HPDE6-E6E7 (cell line): ENCODE measurements at regions not wholly inside any gene's neighbourhood (a gene's known extent, or its start where the extent isn't known, plus 50 kb on each side); places are given as distances from the start of the nearest gene placed in this dataset.
"Not testable (repeated sequence)": the region's sequence is repeated elsewhere in the genome, so short reads cannot be mapped to it uniquely, and the experiment has no call there.

Experiments used
- DNase-seq: peaks from one replicate; pipeline ENCODE4 v3.0.0; 2011; ENCODE audit warnings: missing footprints; ENCODE audit errors: extremely low spot score

DNA sequence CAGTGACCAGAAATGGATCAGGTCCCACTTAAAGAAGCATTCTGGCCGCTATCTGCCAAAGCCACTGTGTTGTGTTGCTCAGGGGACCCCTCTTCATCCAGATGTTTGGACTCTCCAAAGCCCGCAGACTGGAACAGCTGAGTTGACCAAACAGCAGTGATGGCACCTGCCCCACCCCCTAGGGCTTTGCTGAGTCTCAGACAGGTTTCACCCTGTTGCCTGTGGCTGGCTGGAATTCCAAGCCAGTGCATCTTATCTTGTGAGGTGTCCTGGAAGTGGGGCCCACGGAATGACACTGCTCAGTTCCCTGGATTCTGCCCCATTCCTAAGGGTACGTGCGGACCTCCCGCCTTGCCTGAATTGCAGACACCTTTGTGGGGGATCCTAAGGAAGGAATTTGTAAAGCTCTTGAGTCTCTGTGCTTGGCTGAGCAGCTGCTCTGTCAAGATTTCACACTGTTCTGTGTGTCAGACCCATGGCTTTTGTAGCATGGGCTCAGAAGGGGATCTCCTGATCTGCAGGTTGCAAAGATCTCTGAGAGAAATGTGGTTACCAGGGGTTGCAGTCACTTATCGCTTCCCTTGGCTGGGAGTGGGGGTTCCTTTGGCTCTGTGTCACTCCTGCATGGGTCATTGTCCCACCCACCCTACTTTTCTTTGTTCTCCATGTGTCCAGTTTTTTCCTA, 1707.9 kb upstream of the PCDH10 start:
- DNase-seq = no peak

DNA sequence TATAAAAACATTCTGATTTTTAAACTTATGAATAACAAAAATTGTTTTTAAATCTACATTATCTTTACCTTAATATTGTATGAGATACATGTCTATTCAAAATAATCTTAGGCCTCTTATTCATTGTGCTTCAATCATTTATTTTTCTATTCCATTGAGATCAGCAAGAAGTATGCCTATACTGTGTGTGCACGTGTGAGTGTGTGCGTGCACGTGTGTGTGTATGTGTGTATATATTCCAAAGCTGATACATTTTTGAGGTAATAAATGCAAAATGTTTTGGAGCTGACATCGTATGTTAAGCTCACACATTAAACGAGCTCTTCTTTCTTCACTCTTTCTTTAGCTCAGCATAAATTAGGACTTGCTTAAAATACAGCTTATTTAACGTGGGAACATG, 1701.2 kb upstream of the PCDH10 start:
- no peak for DNase-seq

DNA sequence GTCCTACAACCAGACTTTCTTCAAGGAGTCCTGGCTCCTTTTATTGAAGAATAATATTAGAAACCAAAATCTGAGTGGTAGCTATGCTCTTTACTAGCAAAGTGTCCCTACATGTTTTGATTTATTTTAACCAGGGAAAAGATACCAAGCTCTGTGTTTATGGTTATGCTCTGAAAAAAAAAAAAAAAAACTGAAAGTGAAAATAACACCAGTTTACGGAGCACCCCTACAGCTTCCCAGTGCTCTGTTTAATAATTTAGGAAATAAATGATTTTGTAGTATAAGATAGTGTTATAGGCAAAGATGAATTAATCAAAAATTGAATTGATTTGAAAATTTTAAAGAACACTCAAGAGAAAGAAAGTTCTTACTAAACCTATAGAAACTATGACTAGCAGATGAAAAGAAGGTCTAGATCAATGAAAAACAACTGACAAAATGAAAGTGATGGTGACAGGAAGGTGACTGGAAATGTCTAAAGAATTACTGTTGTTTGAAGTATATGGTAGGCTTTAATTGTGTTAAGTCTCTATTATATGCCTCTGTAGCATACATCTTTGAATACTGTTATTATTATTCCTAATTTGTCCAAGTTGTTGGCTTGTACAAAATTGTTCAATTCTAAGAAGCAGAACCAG, 1698.4 kb upstream of the PCDH10 start:
- DNase-seq = no peak

DNA sequence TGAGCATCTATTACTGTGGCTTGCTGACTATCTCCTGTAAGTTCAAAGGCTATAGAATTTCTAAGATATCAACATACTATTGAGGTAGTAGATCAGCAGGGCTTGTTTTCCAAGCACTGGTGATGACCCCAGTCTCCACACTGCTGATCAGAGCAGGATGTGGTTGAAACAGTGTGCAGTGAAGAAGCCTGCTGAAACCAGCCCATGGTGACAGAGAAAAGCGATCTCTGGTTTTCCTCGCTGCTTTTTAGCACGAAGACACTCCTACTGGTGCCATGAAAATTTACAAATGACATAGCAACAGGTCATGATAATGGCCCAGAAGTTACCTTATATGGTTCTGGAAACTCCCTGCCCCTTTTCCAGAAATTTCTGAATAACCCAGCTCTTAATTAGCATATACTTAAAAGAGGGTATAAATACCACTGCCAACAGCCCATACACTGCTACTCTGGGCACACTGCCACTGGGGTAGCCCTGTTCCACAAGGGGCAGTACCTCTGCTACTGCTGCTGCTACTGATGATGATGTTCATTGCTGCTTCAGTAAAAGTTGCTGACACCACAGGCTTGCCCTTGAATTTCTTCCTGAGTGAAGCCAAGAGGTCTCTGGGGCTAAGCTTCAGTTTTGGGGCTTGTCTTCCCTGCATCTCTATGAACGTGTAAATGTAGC, 1689.5 kb upstream of the PCDH10 start:
- no peak for DNase-seq

DNA sequence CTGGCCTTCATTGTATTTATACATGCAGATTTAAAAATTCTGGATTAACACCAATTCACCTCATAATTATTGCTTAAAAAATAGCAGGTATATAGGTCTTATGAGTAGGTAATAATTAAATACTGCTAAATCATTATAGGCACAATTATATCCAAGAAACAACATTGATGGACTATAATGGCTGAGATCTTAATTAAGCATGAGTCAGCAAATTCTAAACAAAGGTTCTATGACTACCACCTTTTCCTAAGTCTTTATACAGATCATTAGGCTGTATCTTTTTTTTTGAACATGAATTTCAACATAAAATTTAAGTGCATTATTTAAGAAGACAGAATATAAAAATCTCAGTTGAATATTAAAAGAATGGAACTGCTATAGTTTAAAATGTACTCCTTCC, 1678.7 kb upstream of the PCDH10 start:
- DNase-seq = no peak

DNA sequence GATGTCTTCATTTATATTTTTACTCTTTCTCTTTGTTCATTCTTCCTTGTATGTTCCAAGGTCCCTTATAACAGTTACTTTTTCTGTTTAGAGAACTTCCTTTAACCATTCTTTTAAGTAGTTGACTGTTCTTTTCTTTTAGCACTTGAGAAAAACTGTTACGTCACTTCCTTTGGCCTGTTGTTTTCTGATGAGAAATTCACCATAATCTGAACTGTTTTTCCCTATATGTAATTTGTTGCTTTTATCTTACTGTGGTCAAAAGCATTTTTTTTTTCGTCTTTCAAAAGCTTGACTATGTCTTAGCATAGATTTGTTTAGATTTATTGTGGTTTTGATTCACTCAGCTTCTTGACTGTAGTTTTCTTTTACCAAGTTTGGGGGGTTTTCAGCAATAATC, 1660.3 kb upstream of the PCDH10 start:
- no peak for DNase-seq

DNA sequence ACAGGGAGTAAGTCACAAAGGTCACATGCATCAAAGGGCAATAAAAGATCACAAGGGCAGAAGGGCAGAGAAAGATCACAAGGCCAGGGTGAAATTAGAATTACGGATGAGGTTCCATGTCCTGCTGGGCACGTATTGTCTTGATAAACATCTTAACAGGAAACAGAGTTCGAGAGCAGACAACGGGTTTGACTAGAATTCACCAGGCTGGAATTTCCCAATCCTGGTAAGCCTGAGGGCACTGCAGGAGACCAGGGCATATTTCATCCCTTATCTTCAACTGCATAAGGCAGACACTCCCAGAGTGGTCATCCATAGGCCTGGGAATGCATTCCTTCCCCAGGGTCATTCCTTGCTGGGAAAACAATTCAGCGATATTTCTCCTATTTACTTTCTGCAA, 1652.9 kb upstream of the PCDH10 start:
- not testable (repeated sequence) for DNase-seq

DNA sequence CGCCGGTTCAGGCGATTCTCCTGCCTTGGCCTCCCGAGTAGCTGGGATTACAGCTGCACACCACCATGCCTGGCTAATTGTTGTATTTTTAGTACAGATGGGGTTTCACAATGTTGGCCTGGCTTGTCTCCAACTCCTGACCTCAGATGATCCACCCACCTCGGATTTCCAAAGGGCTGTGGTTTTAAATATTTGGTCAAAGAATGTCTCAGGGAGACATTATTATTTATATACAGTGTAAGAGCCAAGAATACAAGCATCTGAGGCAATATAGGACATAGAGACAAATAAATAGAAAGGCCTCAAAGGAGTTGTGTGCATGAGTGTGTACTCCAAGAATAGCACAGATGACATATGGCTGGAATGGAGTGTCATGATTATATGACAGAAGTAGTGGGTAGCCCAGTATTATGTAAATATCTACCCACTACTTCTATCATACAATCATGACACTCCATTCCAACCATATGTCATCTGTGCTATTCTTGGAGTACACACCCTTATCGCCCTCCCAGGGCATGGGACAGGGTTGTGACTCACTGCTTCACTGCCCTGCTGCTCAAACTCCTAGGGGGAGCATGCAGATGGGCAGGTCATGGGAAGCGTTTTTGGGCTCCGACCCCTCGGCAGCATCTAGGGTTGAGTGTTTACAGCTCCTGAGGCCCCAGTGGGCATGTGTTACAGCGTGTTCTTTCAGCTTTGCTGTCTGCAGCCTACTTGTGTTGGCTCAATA, 1649.8 kb upstream of the PCDH10 start:
- no peak for DNase-seq

DNA sequence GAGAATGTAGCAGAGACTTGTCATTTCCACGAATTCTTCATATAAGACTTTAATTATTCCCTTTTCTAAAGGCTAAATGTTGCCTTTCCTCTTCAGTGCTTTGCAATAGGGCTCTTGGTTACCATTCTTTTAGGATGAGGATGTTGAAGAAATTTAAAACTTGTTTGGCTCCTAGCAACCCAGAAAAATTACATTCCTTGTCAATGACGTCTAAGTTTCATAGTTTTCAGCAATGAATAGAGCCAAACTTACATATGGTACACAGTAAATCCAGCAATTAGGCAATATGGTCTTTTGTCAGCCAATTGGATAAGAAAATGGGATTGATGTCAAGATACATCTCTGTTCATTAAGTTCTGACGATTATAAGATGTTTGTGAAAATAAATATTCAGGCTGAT, 1639.6 kb upstream of the PCDH10 start:
- no peak for DNase-seq

DNA sequence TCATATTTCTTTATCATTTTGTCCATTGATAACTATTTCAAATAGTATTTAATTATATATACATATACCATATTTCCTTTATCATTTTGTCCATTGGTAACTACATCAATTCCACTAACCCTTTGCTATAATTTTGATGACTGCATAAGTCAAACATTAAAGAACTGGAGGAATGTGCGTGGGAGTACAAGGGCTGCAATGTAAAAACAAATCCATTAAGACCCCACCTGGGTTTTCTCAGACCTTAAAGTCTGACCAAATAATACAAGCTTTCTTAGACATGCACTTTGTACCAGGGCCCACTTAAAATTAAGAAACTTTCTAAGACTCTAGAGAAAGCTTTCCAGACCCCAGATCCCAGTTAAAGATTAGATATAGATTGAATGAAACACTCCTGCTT, 1622.4 kb upstream of the PCDH10 start:
- no peak for DNase-seq

DNA sequence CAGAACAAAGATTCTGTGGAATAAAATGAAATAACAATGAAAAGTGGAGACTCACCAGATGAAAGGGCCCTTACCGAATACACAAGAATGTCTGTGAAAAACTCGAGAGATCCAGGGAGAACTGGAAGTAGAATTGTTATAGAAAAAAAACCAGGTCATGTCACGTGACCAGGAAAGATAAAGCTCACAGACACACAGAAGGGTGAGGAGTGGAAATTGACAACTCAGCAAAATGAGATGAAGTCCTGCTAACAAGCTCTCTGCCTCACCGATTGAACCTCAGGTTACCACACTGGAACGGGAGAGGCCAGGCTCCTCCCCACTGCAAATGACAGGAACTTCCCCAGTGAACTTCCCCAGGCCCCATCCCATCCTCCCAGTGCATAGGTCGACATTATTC, 1618.0 kb upstream of the PCDH10 start:
- DNase-seq = no peak

DNA sequence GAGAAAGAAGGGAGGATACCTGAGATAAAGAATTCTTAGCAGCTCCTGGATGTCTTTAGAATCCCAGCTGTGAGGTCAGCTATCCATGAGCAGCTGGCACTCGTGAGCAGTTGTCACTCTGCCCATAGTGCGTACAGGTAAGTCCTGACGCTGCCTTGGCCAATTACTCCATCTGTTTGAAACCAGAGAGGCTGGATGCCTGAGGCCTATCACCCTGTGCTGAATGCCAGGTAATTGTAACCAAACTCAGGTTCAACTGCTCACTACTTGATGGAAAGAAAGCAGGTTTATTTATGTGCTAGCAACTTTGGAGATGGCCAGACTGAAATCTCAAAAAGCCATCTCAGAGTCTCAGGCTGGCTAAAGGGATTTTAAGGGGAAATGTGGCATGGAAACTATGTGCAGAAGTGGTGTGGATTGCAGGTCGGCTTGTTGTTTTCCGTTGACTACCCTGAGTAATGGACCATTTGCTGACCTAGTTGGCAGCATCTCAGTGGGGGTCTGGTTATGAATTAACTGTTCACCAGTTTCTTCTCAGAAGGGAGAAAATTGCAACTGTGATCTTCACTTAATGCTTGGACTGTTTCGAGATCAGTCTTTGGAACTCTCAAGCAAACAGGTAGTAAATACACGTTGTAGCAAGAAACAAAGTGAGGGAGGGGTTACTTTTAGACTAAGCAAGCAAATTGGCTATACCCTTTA, 1614.0 kb upstream of the PCDH10 start:
- no peak for DNase-seq

DNA sequence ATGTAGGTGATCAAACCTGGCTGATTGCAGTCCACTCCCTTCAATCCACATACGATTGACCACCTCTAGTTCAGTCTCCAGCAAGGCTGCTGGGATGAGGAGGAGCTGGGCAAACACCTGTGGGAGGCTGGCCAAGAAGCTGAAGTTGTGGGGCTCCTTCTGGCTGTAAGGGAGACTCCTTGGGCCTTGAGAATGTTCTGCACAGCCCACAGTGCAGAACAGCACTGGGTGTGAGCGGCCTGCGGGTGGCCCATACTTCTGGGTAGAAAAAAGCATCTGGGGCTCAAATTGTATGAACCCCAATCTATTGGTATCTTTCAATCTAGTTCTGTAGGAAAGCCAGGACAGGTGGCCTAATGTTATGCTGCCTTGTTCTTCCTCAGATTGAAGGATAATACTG, 1608.8 kb upstream of the PCDH10 start:
- DNase-seq = no peak

DNA sequence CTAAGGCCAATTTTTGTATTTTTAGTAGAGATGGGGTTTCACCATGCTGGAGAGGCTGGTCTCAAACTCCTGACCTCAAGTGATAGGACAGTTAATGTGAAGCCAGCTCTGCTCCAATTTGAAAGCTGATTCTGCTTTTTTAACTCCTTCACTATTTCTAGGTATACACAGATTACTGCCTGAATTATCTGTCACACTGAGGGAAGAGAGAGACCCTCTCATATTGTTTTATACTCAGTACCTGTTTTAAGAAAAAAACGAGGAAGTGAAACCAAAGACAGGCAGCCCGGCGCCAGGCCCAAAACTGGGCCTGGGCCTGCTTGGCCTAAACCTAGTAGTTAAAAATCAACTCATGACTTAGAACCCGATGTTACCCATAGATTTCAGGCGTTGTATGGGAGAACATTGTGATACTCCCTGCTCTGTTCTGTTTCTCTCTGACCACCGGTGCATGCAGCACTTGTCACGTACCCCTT, 1601.5 kb upstream of the PCDH10 start:
- no peak for DNase-seq

DNA sequence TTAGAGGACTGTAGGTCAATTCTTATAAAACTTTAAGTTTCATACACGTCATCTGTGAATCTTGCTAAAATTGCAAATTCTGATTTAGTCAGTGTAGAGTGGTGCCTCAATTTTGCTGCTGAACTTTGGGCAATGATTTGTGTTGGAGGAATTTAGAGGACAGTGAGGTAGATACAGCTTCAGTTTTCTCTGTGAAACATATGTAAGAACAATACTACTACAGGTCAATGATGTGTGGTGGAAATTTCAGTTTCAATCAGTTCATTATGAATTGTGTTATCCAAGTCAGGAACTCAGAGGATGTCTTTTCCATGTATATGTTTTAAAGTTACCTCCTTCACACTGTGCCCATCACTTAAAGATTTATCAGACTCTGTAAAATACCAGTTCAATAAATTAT, 1597.8 kb upstream of the PCDH10 start:
- DNase-seq = no peak

DNA sequence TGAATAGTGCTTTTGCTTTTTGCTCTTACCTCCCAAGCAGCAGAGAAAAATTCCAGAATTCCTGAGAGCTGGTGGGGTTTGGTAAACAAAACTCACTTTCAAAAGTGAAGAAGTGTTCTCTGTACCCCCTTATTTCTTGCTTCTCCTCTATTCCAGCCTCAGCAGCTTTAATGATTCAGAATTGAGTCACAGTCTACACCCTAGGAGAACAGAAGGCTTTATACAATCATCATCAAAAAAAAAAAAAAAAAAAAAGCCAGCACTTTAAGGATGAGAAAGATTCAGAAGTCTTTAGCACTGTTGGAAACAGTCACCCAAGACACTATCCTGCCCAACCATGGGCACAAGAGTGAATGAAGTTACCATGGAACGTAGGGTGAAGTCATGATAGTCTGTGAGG, 1583.1 kb upstream of the PCDH10 start:
- peak; percentile 14 for DNase-seq

DNA sequence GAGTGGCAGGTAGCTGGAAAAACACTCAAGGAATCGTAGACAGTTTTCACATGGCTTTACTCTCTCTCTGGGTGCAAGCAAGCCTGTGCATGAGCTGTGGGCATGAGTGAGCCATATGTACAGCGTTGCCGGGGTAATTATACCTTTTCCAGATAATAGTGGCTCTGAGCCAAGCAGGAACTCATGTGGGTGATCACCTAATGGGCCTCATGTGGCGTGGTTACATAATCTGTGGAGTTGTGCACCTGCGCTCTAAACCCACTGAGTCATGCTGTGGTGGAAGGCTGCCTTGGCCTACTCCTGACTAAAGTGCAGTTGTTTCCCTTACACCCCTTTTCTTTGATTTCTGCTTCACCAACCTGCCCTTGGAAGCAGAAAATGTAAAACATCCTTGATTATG, 1564.5 kb upstream of the PCDH10 start:
- peak; percentile 64 for DNase-seq

DNA sequence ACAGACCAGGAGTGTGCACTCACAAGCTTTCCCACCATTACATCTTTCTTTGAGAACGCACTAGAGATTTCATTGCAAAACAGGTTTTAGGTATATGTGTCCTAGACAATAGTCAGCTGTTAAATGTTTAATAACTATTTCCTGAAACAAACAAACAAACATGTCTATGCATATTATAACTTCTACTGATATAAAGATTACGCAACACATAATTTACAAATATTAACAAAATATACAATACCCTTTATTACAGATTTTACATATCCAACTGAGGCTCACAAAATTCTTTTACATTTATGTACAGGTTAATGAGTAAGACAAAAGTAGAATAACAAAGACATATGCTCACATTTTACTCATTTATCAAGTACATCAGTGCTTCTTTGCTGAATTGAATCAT, 1554.0 kb upstream of the PCDH10 start:
- DNase-seq = no peak

DNA sequence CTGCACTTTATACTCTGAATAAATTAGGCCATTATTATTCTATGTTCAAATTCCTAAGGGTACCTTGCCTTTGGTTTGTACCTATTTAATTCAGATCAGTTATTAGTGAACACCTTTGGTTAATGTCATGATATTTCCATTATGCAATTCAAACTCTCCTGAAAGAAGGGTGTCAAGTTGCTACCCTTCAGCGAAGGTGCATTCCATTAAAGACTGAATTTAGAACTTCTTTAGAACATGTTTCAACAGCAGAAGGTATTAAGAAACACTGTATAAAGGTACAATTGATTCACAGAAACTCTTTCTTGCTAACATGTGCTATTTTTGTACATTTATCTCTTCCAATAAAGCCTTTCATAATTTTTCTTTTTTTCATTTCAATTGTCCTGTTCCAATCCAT, 1545.4 kb upstream of the PCDH10 start:
- peak; percentile 8 for DNase-seq

DNA sequence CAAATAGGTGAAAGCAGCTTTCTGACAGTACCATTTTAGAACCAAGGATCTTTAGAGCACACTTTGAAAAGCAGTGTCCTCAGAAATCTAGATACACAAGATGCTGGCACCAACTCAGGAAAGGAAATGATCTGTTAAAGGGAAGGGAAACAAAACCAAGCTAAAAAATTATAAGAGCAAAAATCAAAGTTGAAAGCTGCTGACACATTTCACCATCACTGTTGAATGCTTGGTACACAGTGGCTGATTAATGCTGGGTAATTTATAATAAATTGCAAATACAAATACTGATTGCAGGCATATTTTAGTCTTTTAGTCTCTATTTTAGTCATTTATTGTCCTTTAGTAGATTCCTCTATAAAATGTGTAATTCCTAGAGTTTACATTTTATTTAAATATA, 1540.1 kb upstream of the PCDH10 start:
- DNase-seq = no peak

DNA sequence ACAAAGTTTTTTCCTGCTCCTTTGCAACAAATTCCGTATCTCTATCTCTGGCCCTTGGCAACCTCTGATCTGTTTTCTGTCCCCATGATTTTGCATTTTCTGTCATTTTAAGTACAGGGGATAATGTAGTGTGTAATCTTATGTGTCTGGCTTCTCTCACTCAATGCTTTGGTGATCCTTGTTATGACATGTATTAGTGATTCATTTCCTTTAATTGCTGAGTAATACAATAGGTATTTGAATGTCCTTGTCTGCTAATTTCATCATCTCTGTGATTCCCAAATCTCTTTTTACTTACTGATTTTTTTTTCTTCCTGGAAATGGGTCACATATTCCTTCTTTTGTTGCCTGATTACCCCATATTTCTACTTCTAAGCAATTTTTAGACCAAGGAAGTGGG, 1538.6 kb upstream of the PCDH10 start:
- peak; percentile 4 for DNase-seq
